ENCODE measurements at regions not wholly inside any gene's neighbourhood (a gene's known extent, or its start where the extent isn't known, plus 50 kb on each side); places are given as distances from the start of the nearest gene placed in this dataset.

- Histone ChIP-seq H3K27ac (ENCODE audit: insufficient read depth, low read depth, low read length) (no peak overlapping the region), H4K20me1 (replicated peaks; ENCODE audit: control insufficient read depth, extremely low read depth, insufficient read depth, low read length) (no peaks in the 10 kb centered on the region), H3K4me1 (ENCODE audit: control insufficient read depth, extremely low read depth, insufficient read depth, low read length) (no peaks in the 10 kb centered on the region), H3K79me2 (ENCODE audit: control insufficient read depth, insufficient read depth, low read length) (no peaks in the 10 kb centered on the region), H3K9me3 (replicated peaks; ENCODE audit: control insufficient read depth, insufficient read depth, low read length) (no peaks in the 10 kb centered on the region), H3K9ac (replicated peaks; ENCODE audit: extremely low read depth, insufficient read depth, low read length) (no peak overlapping the region), H3K27me3 (ENCODE audit: control insufficient read depth in 2 of 2, insufficient read depth in 2 of 2, low read length in 2 of 2) (no peaks in the 10 kb centered on the region), H2AFZ (ENCODE audit: low read depth, low read length) (no peak overlapping the region), H3K9me1 (replicated peaks; ENCODE audit: control insufficient read depth, extremely low read depth, insufficient read depth, low read length) (no peaks in the 10 kb centered on the region), H3K36me3 (ENCODE audit: control insufficient read depth in 2 of 2, extremely low read depth in 1 of 2, insufficient read depth in 2 of 2, low read length in 2 of 2) (no peaks in the 10 kb centered on the region), H3K4me3 (replicated peaks in 1 of 3; ENCODE audit: insufficient read depth in 1 of 3, low read depth in 1 of 3, low read length in 3 of 3) (no peak overlapping the region), H3K4me2 (ENCODE audit: insufficient read depth, low read length) (no peak overlapping the region)
- no TSS peak for BruUV-seq (replicated peaks)
- FAIRE-seq (no peak), DNase-seq (ENCODE audit: low read depth, low spot score) (no peak)
- dilution Hi-C loops (cut with MboI; ENCODE audit: extremely low pct_ligation_motif_present, low sequenced_read_pairs) (no loop called here), intact Hi-C loops (cut with micrococcal nuclease) (no loop called here)
- ChIA-PET CTCF (interaction anchor here (0.9 kb wide), 1 partner anchor 278 kb away, joined by 3 read pairs; no protein-coding TSS in a partner anchor), POLR2A (no interaction called here)
- TF ChIP-seq, protein P1, sequence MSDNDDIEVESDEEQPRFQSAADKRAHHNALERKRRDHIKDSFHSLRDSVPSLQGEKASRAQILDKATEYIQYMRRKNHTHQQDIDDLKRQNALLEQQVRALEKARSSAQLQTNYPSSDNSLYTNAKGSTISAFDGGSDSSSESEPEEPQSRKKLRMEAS (IDR thresholded peaks at IDR 0.05; ENCODE audit: insufficient read depth, insufficient read length), result no peak
- no peak for TF ChIP-seq POLR2A (IDR thresholded peaks at IDR 0.05; ENCODE audit: low read depth, low read length)
- TF ChIP-seq FOS (IDR thresholded peaks at IDR 0.05; ENCODE audit: borderline replicate concordance, insufficient read depth, low read length), result no peak
- no peak for TF ChIP-seq POLR2AphosphoS5 (IDR thresholded peaks at IDR 0.05; ENCODE audit: insufficient read depth, low read depth, low read length)
- no peak for TF ChIP-seq MYC (IDR thresholded peaks at IDR 0.05; ENCODE audit: low read depth, low read length)
- no peak for TF ChIP-seq EZH2 (IDR thresholded peaks at IDR 0.05; ENCODE audit: borderline replicate concordance, low read depth, low read length, severe bottlenecking)
- no peak for TF ChIP-seq GATA2 (IDR thresholded peaks at IDR 0.05; ENCODE audit: insufficient read depth, insufficient read length, low read depth, low read length)
- TF ChIP-seq, protein P2, sequence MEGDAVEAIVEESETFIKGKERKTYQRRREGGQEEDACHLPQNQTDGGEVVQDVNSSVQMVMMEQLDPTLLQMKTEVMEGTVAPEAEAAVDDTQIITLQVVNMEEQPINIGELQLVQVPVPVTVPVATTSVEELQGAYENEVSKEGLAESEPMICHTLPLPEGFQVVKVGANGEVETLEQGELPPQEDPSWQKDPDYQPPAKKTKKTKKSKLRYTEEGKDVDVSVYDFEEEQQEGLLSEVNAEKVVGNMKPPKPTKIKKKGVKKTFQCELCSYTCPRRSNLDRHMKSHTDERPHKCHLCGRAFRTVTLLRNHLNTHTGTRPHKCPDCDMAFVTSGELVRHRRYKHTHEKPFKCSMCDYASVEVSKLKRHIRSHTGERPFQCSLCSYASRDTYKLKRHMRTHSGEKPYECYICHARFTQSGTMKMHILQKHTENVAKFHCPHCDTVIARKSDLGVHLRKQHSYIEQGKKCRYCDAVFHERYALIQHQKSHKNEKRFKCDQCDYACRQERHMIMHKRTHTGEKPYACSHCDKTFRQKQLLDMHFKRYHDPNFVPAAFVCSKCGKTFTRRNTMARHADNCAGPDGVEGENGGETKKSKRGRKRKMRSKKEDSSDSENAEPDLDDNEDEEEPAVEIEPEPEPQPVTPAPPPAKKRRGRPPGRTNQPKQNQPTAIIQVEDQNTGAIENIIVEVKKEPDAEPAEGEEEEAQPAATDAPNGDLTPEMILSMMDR (IDR thresholded peaks at IDR 0.05; ENCODE audit: extremely low read depth in 1 of 2, insufficient read depth in 1 of 2, low read depth in 1 of 2, low read length in 2 of 2), result no peak
- TF ChIP-seq JUN (IDR thresholded peaks at IDR 0.05; ENCODE audit: borderline replicate concordance, insufficient read depth, insufficient read length, low read depth), result no peak
Measured at GRCh38 chr2:234266952-234267351, 216.4 kb downstream of the SPP2 start.
